NCI-H2081 (cell line): ENCODE measurements at regions not wholly inside any gene's neighbourhood (a gene's known extent, or its start where the extent isn't known, plus 50 kb on each side); places are given as distances from the start of the nearest gene placed in this dataset.

Source experiments
- DNase-seq, 2 experiments: peaks; one replicate each; lab custom pipeline; 2025; lab: John Stamatoyannopoulos, UW

GRCh38 chr9:14031810-14032209, 282.1 kb downstream of the NFIB start:
- no peak for DNase-seq

GRCh38 chr9:14031060-14031414, 282.9 kb downstream of the NFIB start:
- peak in 1 of 2 experiments; percentile 44 for DNase-seq

DNA sequence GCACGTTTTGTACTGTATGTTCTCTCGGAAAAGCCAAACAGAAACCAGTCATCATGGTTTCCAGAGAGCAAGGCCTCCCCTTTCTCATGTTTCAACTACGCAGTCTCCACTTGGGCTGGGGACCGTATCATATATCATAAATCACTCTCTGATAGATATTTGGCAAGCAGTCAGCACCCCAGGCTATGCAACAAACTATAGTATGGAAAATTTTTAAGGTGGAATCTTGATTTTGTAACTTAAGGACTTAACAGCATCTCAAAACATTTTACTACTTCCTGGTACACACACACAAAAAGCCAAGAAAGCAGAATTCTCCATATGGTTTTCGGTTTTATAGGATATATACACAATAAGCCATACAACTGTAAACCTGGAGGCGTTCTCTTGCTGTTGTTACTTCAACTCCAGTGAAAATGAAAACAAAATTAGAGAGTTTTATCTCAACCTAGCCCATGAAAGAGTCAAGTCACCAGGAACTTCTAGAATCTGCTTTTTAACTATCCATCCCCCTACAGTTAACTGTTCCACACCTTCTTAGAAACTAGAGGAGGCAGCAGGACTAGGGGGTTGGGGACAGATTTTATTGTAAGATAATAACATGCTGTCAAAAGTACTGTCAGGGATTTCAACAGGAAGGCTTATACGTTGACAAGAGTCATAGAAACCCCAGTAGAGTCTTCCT, 283.4 kb downstream of the NFIB start:
- DNase-seq, result peak; percentile 57 to 78

DNA sequence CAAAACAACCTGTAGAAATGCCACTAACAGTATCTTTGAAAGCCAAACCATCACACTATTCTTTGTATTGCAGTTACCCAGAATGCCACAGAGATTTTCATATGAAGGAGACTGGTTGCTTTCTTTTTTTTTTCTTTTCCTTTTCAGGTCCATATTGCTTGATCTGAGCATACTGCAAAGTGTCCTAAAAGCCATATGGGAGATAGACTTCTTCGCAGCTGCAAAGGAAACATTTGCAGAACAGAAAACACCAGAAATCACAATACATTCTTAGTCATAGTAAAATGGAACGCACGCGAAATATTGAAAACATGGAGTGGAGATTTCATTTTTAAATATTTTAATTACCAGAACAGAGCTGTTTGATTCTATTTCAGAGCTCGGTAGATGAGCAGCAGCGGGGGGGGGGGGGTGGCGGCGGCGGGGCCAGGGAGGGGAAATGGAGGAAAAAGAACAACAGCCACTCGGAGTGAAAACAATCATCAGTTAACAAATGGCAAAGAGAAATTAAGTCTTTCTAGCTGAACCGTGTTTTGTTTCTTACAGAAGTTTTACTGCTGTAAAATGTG, 284.1 kb downstream of the NFIB start:
- DNase-seq, result no peak

DNA sequence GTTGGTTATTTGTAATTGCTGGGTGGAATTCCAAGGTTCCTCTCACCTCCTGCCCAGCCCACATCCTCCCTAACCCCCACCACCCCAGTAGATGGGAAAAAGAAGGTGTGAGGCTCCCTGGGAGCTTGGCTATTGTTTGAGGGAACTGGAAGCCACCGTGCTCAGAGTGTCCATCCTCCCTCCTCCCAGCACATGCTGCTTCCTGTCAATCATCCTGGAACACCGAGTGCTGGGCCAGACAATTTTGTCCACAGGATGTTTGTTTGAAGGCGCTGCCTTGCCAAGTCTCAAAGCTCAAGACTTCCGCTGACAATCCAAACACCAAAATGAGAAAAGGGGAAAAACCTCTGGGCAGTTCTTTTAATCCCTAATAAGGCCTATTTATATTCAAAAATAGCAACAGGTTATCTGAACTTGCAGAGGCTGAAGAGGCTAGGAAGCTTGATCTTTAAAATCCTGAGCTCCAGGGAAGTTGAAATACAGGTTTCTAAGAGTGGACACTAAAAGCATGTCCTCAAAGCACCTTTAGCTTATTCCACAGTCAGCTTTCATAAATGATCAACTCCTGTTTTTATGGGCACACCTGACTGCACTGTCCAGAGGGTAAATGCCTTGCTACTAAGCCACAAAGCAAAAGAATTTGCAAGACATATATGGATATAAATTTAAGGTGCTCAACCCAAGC, 286.7 kb downstream of the NFIB start:
- peak in 1 of 2 experiments; percentile 24 for DNase-seq

DNA sequence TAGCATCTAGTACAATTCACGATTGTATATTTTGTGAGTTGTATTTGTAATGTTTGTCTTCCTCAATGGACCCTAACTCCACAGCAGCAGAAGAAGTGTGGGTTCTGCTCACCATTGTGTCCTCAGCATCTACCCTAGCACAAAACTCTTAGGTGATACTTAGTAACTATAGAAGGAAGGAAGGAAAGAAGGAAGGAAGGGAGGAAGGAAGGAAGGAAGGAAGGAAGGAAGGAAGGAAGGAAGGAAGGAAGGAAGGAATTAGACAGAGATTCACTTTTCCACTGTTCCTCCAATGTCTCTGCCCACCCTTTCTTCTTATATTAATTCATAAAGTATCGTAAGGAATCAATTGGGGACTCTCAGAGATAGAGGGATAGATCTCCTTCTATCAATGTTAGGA, 288.2 kb downstream of the NFIB start:
- no peak for DNase-seq

DNA sequence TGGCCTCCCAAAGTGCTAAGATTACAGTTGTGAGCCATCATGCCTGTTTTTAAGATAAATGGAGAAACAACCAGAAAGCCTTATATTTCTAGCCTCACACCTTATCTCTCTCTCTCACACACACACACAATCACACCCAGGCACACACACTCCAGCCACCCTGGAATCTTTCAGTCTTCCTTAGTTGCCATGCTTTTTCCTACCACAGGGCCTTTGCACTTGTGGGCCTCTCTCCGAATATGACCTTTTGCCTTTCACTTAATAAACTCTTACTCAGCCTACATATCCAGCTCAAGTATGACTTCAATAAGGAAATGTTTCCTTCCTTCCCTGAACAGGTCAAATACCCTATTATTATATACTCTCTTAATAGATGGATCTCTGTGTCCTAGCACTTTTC, 290.7 kb downstream of the NFIB start:
- DNase-seq, result no peak

GRCh38 chr9:14021871-14022525, 291.9 kb downstream of the NFIB start:
- DNase-seq, result no peak

DNA sequence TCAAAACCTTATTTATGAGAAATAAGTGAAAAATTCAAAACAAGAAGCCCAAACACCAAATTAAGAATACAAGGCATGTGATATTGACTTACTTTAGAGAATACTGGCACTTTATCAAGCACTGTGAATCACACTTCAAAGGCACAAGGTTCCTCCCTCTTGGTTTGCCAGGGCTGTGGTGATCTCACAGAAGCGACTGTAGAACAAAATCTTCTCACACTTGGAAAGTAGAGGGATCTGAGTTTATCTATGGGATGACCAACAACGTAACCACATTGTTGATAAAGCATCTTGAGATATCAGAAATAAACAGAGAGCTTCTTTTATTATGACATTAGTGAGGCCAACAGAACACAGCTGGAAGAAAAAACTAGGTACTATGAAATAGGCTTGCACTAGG, 295.9 kb downstream of the NFIB start:
- no peak for DNase-seq

DNA sequence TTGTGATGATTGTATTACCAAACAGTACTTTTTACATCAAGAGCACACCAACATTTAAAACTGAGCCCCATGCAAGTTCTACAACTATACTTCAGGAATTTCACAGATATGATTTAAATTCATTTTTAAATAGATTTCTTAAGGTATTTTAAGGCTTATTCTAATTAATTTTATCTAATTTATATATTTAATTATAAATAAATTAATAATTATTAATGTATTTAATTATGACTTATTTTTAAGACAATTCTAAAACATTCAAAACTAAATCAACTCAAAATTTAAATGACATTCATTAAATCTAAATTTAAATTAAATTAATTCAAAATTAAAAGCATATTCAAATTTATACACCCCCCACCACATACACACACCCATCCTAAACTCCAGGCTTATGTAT, 299.2 kb downstream of the NFIB start:
- DNase-seq, result no peak

- DNase-seq, result no peak
These were observed 299.7 kb downstream of the NFIB start for GRCh38 chr9:14014218-14014617.

DNA sequence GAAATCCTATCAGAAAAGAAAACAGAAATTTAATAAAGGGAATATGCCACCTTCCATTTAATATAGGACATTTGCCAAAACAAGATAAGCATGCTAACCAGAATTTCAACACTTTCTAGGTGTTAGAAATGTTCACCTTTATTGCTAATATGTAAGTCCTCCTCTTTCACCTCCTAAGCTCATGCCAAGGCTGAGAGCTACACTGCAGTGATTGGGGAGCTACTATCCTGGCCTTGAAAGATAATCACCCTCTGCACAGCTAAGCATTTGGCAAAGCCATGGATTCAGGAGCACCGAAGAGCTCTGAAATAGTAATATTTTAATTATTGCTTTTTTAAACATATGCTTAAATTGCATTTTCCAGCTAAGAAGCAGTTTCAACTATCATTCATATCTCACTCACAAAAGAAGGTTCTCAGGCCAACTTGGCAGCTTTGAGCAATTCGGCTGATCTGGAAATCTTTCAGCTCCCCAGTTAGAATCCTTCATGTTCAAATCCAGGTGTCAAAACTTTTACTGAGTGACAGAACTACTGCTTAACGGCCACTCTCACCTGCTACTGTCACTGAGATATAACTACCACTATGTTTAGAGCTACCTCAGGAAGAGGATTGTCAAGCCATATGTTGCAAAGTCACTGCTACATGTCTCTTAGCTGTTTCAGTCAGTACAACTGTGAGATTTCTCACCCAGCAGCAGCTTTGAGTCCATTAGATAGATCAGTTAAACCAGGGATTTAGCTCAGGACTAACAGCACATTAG, 302.0 kb downstream of the NFIB start:
- DNase-seq, result no peak

GRCh38 chr9:14007190-14007769, 306.7 kb downstream of the NFIB start:
- DNase-seq, result no peak

DNA sequence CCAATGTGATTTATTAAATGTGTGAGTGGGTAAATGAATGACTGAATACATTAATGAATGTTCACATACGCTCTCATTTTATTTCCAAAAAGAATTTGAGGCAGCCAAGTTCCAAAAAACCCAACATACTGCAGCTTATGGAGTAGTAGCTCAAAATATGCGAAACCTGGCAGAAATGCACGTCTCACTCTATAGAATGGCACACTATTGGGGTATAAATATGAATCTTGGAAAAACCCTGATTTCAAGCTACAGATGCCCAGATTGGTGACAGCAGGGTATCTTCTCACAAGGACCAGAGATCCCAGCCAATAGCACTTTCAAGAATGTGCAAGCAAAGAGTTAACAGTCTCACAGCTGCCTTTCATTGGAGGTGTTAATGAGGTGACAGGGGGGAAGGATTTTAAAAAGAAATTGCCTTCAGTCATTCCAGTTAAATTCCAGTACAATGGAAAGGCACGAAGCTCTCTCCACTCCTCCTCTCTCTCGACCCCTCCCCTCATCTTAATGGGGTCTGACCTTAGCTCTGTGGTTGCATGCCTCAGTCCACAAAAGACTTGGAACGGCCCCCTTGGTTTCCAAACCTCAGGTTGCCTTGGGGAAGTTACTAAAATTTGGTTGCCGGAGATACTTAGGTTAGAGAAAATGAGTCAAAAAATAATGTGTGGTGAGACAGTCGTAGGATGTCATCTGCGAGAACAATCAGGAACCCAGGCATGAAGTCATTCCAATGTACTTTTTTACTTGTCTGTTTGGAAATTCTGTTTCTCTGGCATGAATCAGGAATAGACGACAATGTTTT, 307.4 kb downstream of the NFIB start:
- no peak for DNase-seq

DNA sequence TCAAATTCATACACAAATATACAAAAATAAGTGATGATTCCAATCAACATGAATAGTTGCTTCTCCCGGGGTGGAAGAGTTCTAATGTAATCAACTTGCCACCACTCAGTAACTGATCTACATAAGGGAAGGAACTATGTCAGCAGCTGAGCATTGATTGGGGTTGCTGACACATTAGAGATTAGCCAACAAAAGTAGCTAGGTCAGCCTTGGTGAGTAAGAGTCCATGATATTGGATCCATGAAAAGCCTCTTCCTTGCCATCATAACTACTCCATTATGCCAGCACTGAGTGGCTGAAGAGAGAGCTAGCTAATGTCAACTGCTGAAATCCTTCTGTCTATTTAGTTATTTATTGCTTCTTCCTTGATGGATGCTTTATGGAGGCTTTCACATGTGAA, 309.8 kb downstream of the NFIB start:
- no peak for DNase-seq

DNA sequence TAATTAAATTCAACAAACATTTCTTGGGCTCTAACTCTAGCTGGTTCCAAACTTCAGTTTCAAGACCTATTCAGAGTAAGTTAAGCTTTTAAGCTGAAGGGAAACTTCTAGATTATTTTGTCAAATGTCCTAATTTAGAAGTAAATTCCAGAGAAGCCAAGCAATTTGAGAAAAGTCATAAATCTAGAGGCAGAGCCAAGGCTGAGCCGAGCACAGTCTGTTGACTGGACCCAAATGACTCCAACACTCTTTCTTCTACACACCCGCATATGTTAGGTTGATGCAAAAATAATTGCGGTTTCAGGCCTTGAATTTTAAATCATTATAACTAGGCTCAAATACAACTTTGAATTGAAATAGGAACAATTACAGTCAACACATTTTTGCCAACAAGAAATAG, 319.7 kb downstream of the NFIB start:
- no peak for DNase-seq

- peak; percentile 41 to 76 for DNase-seq
These were observed 320.2 kb downstream of the NFIB start for GRCh38 chr9:13993632-13994185.

DNA sequence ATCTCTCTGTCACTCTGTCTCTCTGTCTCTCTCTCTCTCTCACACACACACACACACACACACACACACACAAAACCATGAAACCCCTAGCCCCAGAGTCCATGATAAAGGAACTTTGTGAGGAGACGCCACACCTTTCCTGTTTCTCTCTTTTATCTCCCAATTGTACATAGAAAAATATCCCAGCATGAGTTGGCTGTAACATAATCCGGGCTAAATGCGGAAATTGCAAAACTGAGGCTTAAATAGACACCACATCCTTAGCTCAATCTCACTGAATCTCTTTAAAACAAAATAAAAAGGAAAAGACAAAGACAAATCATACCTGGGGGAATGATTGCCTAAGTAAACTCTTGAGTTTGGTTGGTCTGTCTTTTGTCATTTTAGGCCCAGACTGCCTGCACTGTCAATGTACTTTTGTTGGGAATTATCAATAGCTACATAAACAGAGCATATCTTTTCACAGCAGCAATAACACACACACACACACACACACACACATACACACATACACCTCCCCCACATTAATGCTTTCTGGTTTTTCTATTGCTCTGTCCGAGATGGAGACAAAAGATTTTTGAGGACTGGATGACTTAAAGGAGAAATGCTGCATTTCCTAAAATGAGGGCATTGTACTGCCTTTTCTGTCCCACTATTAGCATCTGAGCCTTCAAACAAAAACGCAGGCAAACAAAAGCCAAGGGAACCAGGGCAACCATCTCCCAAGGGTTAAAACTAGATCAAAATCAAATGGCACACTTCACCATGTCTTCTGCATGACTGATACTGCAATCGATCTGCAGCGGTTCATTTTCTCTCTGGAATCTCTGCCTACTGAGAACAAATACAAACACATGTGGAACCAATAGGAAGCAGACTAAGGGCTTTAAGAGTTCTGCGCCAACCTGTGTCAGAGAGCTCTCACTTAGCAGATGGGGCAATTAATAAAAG, 321.5 kb downstream of the NFIB start:
- DNase-seq, result peak; percentile 50 to 78

DNA sequence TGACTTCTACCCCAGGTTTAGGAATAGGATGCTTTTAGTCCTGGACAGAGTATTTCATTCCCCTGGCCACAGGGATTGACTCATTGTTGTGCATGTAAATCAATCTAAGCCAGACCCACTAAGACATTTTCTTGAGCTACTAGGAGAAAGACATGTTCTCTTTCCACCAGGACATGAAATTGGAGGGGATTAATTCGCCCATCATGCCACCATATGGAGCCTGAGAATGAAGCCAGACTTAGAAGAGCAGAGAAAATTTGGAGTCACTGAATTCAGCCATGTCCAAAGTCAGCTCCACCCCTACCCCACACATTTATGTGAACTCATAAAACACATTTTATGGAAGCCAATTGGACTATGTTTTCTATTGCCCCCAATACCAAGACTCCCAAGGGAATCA, 322.5 kb downstream of the NFIB start:
- DNase-seq, result no peak

- no peak for DNase-seq
These were observed 322.9 kb downstream of the NFIB start for GRCh38 chr9:13990994-13991393.
